ENCODE measurements at regions not wholly inside any gene's neighbourhood (a gene's known extent, or its start where the extent isn't known, plus 50 kb on each side); places are given as distances from the start of the nearest gene placed in this dataset.
"Not testable (repeated sequence)": the region's sequence is repeated elsewhere in the genome, so short reads cannot be mapped to it uniquely, and the experiment has no call there.

DNA sequence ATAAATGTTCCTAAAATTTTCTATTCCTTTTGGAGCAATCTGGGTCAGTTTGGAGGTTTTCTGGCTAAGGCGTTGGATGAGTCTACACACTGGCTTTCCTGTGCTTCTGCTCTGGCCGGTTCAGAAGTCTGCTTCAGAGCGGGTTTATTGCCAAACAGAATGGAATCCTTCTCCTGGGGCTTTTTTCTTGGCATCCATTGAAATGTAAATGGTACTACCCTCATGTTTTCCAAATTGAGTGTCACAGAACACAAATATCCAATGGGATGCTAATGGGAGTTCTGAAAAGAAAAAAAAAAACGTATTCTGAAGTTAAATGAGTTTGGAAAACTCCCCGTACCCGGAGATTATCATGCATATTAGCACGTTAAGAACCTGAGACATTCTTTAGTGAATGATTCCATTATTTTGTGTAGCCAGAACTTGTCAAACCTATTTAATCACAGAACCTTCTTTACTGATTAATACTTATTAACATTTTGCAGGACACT, 930.3 kb downstream of the QKI start:
- BruUV-seq (replicated peaks): no TSS peak
- Histone ChIP-seq H3K79me2 (ENCODE audit: insufficient read depth, low read length) (no peaks in the 10 kb centered on the region), H3K9me2 (ENCODE audit: insufficient read depth) (no peaks in the 10 kb centered on the region), H3K36me3 (ENCODE audit: control insufficient read depth in 1 of 2, insufficient read depth in 2 of 2, low read length in 2 of 2) (no peaks in the 10 kb centered on the region), H3K9ac (ENCODE audit: low read length) (no peak overlapping the region), H3K4me1 (ENCODE audit: control insufficient read depth in 1 of 2, insufficient read depth in 2 of 2, low read length in 2 of 2) (no peaks in the 10 kb centered on the region), H3K4me3 (replicated peaks in 1 of 2; ENCODE audit: low read depth in 1 of 2, low read length in 2 of 2) (no peak overlapping the region), H3K9me3 (ENCODE audit: control insufficient read depth in 1 of 2, insufficient read depth in 1 of 2, low read depth in 1 of 2, low read length in 2 of 2) (no peaks in the 10 kb centered on the region; a peak in 1 of 4 replicates), H3K27ac (ENCODE audit: low read depth, low read length) (no peak overlapping the region), H3K4me2 (ENCODE audit: low read length) (no peak overlapping the region), H4K20me1 (ENCODE audit: insufficient read depth) (no peaks in the 10 kb centered on the region), H3K27me3 (ENCODE audit: insufficient read depth, low read length) (no peaks in the 10 kb centered on the region), H2AFZ (ENCODE audit: low read depth, low read length, poor library complexity, severe bottlenecking) (no peak overlapping the region)
- intact Hi-C loops (cut with micrococcal nuclease): no loop called here
- DNase-seq (ENCODE audit: low read depth, low spot score): no peak
- RAD21 ChIA-PET (ENCODE audit: low non-redundant PET in 1 of 2, low total read pairs in 2 of 2, uncharacterized antibody in 2 of 2, unreplicated experiment in 2 of 2): no interaction called here
- CTCF ChIA-PET: no interaction called here
- no peak for ATAC-seq
- TF ChIP-seq EZH2 (IDR thresholded peaks at IDR 0.05) (no peak), POLR2AphosphoS5 (IDR thresholded peaks at IDR 0.05; ENCODE audit: low read depth, low read length) (no peak), ZNF274 (IDR thresholded peaks at IDR 0.05; ENCODE audit: low read depth, low read length) (no peak), SRF (IDR thresholded peaks at IDR 0.05; ENCODE audit: low read depth) (no peak), RAD21 (IDR thresholded peaks at IDR 0.05; ENCODE audit: low read depth) (no peak), CBX3 (IDR thresholded peaks at IDR 0.05; ENCODE audit: low read depth) (no peak), FOSL1 (IDR thresholded peaks at IDR 0.05; ENCODE audit: low read depth) (no peak)
- POLR2A ChIA-PET: no interaction called here

DNA sequence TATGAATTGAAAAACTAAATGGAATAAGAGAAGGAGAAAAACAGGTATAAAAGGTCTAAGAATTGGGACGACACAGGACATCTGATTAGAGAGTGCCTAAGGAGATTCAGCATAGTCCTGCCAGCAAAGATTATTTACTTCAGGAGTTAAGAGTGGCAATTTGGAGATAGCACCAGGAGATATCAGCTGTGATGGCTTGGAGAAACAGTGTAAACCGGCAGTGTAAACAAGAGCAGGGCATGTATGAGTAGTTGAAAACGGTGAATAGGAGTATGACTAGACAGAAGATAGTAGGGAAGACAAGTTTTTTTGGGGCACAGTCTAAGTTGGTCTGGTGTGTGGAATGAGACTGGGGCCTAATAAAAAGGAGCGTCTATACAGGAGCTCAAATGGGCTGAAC, 924.9 kb downstream of the QKI start:
- ATAC-seq; H3K4me3 ChIP-seq (replicated peaks in 1 of 2; ENCODE audit: low read depth in 1 of 2, low read length in 2 of 2); POLR2A ChIA-PET; H3K9me3 ChIP-seq (ENCODE audit: control insufficient read depth in 1 of 2, insufficient read depth in 1 of 2, low read depth in 1 of 2, low read length in 2 of 2); H2AFZ ChIP-seq (ENCODE audit: low read depth, low read length, poor library complexity, severe bottlenecking); H3K9me2 ChIP-seq (ENCODE audit: insufficient read depth); DNase-seq (ENCODE audit: low read depth, low spot score); H3K27me3 ChIP-seq (ENCODE audit: insufficient read depth, low read length); RAD21 ChIA-PET (ENCODE audit: low non-redundant PET in 1 of 2, low total read pairs in 2 of 2, uncharacterized antibody in 2 of 2, unreplicated experiment in 2 of 2); BruUV-seq (replicated peaks); CTCF ChIA-PET; H3K27ac ChIP-seq (ENCODE audit: low read depth, low read length); H3K4me1 ChIP-seq (ENCODE audit: control insufficient read depth in 1 of 2, insufficient read depth in 2 of 2, low read length in 2 of 2); H3K79me2 ChIP-seq (ENCODE audit: insufficient read depth, low read length); intact Hi-C loops (cut with micrococcal nuclease); H3K9ac ChIP-seq (ENCODE audit: low read length); H3K4me2 ChIP-seq (ENCODE audit: low read length); H4K20me1 ChIP-seq (ENCODE audit: insufficient read depth); H3K36me3 ChIP-seq (ENCODE audit: control insufficient read depth in 1 of 2, insufficient read depth in 2 of 2, low read length in 2 of 2): not testable (repeated sequence)
